Endothelial cell (in vitro differentiated cells): ENCODE measurements at regions not wholly inside any gene's neighbourhood (a gene's known extent, or its start where the extent isn't known, plus 50 kb on each side); places are given as distances from the start of the nearest gene placed in this dataset.
A peak's percentile ranks its signal among the peaks of the same experiment; 100 is the strongest.

Experiments
- DNase-seq: peaks from one replicate; pipeline ENCODE4 v3.0.0; 2021; ENCODE audit warnings: low spot score
- H3K27ac Mint-ChIP-seq: one replicate; pipeline ENCODE4 v1.8.0; 2021; ENCODE audit warnings: mixed read lengths, inconsistent platforms; ENCODE audit not compliant: unreplicated experiment
- H3K27me3 Mint-ChIP-seq: one replicate; pipeline ENCODE4 v1.8.0; 2021; ENCODE audit warnings: mild to moderate bottlenecking, moderate library complexity, mixed read lengths, inconsistent platforms; ENCODE audit not compliant: unreplicated experiment
- H3K36me3 Mint-ChIP-seq: one replicate; pipeline ENCODE4 v1.8.0; 2021; ENCODE audit warnings: mild to moderate bottlenecking, low read depth, mixed read lengths, inconsistent platforms; ENCODE audit not compliant: unreplicated experiment
- H3K4me1 Mint-ChIP-seq: one replicate; pipeline ENCODE4 v1.8.0; 2021; ENCODE audit warnings: mild to moderate bottlenecking, mixed read lengths, inconsistent platforms; ENCODE audit not compliant: unreplicated experiment
- H3K4me3 Mint-ChIP-seq: one replicate; pipeline ENCODE4 v1.8.0; 2021; ENCODE audit warnings: mild to moderate bottlenecking, mixed read lengths, inconsistent platforms; ENCODE audit not compliant: unreplicated experiment
- H3K9me3 Mint-ChIP-seq: one replicate; pipeline ENCODE4 v1.8.0; 2021; ENCODE audit warnings: mixed read lengths, inconsistent platforms; ENCODE audit not compliant: unreplicated experiment
- TF ChIP-seq, protein P1 (sequence below): fragments of 200-600 bp; sonication (generic); IDR thresholded peaks from one replicate; pipeline ENCODE4 v1.5.0; 2021; ENCODE audit warnings: antibody characterized with exemption; ENCODE audit not compliant: unreplicated experiment

- H3K27me3 Mint-ChIP-seq, result peaks cover 9% of the 10 kb centered on the region
- no peaks in the 10 kb centered on the region for H3K9me3 Mint-ChIP-seq
- peaks cover 4% of the 10 kb centered on the region for H3K36me3 Mint-ChIP-seq
- DNase-seq, result peak; percentile 69
- TF ChIP-seq, protein P1, sequence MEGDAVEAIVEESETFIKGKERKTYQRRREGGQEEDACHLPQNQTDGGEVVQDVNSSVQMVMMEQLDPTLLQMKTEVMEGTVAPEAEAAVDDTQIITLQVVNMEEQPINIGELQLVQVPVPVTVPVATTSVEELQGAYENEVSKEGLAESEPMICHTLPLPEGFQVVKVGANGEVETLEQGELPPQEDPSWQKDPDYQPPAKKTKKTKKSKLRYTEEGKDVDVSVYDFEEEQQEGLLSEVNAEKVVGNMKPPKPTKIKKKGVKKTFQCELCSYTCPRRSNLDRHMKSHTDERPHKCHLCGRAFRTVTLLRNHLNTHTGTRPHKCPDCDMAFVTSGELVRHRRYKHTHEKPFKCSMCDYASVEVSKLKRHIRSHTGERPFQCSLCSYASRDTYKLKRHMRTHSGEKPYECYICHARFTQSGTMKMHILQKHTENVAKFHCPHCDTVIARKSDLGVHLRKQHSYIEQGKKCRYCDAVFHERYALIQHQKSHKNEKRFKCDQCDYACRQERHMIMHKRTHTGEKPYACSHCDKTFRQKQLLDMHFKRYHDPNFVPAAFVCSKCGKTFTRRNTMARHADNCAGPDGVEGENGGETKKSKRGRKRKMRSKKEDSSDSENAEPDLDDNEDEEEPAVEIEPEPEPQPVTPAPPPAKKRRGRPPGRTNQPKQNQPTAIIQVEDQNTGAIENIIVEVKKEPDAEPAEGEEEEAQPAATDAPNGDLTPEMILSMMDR, result no peak
- H3K4me3 Mint-ChIP-seq, result peak overlapping the region; percentile 57
- peak overlapping the region; percentile 94 for H3K27ac Mint-ChIP-seq
- peaks cover 21% of the 10 kb centered on the region for H3K4me1 Mint-ChIP-seq
Measured at GRCh38 chr17:6327007-6327406, 107.9 kb downstream of the AIPL1 start.

GRCh38 chr17:6326483-6326882 lies 108.4 kb downstream of the AIPL1 start:
- H3K4me3 Mint-ChIP-seq, result peak overlapping the region; percentile 57
- peaks cover 21% of the 10 kb centered on the region for H3K4me1 Mint-ChIP-seq
- peak overlapping the region; percentile 94 for H3K27ac Mint-ChIP-seq
- no peaks in the 10 kb centered on the region for H3K9me3 Mint-ChIP-seq
- DNase-seq, result no peak
- H3K36me3 Mint-ChIP-seq, result peaks cover 4% of the 10 kb centered on the region
- TF ChIP-seq, protein P1, result no peak
- peaks cover 9% of the 10 kb centered on the region for H3K27me3 Mint-ChIP-seq

- Mint-ChIP-seq H3K4me1 (peaks cover 21% of the 10 kb centered on the region), H3K36me3 (peaks cover 4% of the 10 kb centered on the region), H3K27ac (peak overlapping the region; percentile 49), H3K4me3 (peak overlapping the region; percentile 23), H3K27me3 (peaks cover 9% of the 10 kb centered on the region), H3K9me3 (no peaks in the 10 kb centered on the region)
- TF ChIP-seq, protein P1, result no peak
- no peak for DNase-seq
Measured at GRCh38 chr17:6325741-6326140, 109.2 kb downstream of the AIPL1 start.

GRCh38 chr17:6325051-6325450 lies 109.9 kb downstream of the AIPL1 start:
- peaks cover 4% of the 10 kb centered on the region for H3K36me3 Mint-ChIP-seq
- no peak overlapping the region for H3K4me3 Mint-ChIP-seq
- TF ChIP-seq, protein P1, result no peak
- H3K27me3 Mint-ChIP-seq, result peaks cover 9% of the 10 kb centered on the region
- no peaks in the 10 kb centered on the region for H3K9me3 Mint-ChIP-seq
- no peak overlapping the region for H3K27ac Mint-ChIP-seq
- no peak for DNase-seq
- peaks cover 21% of the 10 kb centered on the region for H3K4me1 Mint-ChIP-seq

DNA sequence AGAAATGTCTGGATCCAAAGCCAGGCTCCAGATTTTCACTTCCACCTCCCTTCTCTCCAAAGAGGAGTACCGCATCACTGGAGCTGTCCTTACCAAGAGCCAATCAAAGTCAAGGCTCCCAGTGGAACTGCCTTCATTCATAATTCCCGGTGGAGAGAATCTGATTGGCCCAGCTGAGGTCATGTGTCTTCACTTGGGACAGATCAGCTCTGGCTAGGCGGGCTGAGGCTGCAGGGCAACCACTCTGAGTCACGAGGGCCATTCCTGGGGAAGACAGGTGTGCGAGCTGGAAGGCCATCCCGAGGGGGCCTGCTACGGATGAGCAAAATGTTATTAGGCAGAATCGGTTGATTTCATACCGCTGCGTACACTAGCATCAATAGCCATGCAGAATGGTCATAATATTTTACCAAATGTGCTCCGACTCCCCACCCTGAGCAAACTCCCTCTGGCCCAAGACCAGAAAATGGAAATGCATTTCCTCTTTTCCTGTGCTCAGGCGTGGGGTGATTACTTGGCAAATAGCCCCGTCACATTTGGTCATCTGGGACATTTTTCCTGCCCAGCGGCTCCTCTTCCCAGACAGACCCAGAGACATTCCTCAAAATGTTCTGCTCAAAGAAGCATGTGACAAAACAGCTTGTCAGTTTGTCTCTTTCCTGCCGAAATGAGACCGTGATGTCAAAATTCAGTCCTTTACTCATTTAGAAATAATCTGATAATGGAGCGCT lies 111.1 kb downstream of the AIPL1 start:
- no peak for DNase-seq
- Mint-ChIP-seq H3K4me1 (peaks cover 21% of the 10 kb centered on the region), H3K36me3 (peaks cover 4% of the 10 kb centered on the region), H3K9me3 (no peaks in the 10 kb centered on the region), H3K27ac (no peak overlapping the region), H3K27me3 (peaks cover 9% of the 10 kb centered on the region), H3K4me3 (no peak overlapping the region)
- TF ChIP-seq, protein P1, result no peak
